ENCODE measurements at regions not wholly inside any gene's neighbourhood (a gene's known extent, or its start where the extent isn't known, plus 50 kb on each side); places are given as distances from the start of the nearest gene placed in this dataset.

- no peak for TF ChIP-seq CTCF (IDR thresholded peaks at IDR 0.05; ENCODE audit: poor library complexity)
- TF ChIP-seq EZH2 (IDR thresholded peaks at IDR 0.05; ENCODE audit: borderline replicate concordance), result no peak
Measured at GRCh38 chr11:90783111-90783510, 560.3 kb upstream of the CHORDC1 start.

Measured in hepatocyte (in vitro differentiated cells).